Muscle of back (tissue), 3 donors: ENCODE measurements at regions not wholly inside any gene's neighbourhood (a gene's known extent, or its start where the extent isn't known, plus 50 kb on each side); places are given as distances from the start of the nearest gene placed in this dataset.
"Not testable (repeated sequence)": the region's sequence is repeated elsewhere in the genome, so short reads cannot be mapped to it uniquely, and the experiment has no call there.

ENCODE experiments used
- DNase-seq, 3 donors: peaks; one replicate each; pipeline versions ENCODE4 v3.0.0 to v3.0.0-alpha.2; 2013

DNA sequence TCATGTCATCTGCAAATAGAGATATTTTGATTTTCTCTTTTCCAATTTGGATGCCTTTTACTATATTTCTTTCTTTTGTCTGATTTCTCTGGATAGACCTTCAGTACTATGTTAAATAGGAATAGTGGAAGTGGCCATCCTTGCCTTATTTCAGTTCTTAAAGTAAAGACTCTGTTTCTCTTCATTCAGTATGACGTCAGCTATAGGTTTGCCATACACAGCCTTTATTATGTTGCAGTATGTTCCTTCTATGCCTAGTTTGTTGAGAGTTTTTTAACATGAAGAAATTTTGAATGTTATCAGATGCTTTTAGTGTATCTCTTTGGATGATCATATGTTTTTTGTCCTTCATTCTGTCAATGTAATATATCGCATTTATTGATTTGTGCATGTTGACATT is 566.7 kb upstream of the ROBO1 start:
- no peak for DNase-seq

DNA sequence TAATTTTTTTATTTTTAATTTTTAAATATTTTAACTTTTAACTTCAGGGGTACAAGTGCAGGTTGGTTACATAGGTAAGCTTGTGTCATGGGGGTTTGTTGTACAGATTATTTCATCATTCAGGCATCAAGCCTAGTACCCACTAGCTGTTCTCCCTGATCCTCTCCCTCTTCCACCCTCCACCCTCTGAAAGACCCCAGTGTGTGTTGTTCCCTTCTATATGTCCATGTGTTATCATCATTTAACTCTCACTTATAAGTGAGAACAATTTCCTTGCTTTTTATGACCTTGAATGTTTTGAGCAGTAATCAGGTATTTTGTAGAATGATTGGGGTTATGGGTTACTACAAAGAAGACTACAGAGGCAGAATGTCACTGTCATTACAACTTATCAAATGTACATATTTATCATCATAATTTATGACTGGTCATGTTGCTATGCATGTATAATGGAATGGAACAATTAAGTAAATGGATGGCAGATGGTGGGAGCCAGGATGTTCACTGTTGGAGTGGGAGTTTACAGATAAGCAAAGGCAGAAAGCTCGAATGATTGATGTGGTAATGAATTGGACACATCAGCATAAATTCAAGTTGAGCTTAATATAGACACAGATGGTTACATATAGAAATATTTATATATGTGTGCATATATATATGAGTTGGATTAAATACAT is 563.8 kb upstream of the ROBO1 start:
- DNase-seq: no peak

DNA sequence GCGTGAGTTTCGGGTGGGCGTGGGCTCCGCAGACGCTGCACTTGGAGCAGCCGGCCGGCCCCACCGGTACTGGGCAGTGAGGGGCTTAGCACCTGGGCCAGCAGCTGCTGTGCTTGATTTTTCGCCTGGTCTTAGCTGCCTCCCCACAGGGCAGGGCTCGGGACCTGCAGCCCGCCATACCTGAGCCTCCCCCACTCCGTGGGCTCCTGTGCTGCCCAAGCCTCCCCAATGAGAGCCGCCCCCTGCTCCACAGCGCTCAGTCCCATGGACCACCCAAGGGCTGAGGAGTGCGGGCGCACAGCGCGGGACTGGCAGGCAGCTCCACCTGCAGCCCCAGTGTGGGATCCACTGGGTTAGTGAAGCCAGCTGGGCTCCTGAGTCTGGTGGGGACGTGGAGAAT is 546.7 kb upstream of the ROBO1 start:
- DNase-seq: not testable (repeated sequence)

DNA sequence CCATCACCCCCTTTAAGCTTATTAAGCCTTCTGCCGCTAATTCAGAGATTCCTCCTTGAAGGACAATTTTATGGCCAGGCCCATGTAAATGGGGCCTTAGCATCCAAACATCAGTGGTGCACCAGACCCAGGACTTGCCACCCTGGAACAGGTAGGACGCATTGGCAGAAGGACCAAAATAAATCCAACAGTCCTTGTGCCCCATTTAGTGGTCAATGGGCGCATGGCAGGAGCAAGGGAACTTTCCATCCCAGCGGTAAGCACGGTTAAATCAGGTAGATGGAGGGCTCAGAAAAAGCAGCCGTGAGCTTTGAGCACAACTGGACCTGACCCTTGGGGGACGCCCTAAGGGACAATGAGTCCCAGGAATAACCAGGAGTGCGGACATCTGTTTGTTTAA is 540.8 kb upstream of the ROBO1 start:
- DNase-seq: no peak

DNA sequence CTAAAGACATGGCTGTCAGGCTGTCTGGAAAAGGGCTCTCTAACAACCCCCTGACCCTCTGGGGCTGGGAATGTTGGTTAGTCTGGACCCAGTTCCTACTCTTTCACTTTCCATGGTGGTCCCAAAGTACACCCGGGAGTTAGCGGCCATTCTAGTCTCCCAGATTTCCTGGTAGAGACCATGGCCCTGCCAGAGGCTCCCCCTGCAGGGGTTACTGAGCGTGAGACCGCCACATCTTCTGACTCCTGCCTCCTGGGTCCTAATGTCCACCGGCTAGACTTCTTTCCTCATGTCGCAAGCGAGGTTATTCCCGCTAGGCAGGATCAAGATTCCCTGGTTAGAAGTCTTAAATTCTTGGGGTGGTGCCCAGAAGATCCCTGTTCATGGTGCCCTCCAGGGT is 540.0 kb upstream of the ROBO1 start:
- DNase-seq: no peak

DNA sequence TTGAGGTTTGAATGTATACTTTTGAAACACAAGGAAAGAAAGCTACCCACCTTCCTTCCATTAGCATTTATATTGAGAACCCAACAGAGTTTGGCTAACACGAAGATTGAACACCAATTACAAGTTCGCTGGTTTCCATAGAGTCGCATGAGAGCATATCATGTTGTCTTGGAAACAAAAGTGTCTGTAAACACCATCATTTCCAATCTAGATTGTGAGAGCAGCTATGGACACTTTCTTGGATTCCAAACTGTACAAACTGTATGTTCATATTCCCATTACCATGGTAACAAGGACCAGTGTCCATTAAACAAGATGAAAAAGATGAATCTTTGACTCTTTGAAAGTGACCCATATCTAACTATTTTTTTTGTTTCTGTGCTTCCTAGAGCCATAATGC is 529.9 kb upstream of the ROBO1 start:
- DNase-seq: peak; percentile 1 to 23 (median 21)

DNA sequence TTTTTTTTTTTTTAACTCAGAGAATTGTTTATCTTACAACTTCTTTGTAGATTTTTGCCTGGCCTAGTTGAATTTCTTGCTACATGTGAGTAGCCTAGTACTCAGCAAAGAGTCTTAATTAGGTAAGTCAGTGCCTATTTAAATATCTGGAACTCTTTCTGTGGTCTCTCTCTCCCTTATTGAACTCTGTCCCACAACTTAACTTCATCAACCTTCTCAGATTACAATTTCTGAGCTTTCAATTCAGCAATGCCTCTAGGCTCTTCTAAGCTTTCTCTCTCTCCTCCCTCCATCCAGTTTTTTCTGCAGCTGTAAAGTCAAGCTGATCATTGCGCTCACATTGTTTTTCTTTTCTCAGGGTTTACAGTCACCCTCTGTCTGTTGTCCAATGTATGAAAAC is 517.6 kb upstream of the ROBO1 start:
- DNase-seq: peak; percentile 3 to 16 (median 12)

DNA sequence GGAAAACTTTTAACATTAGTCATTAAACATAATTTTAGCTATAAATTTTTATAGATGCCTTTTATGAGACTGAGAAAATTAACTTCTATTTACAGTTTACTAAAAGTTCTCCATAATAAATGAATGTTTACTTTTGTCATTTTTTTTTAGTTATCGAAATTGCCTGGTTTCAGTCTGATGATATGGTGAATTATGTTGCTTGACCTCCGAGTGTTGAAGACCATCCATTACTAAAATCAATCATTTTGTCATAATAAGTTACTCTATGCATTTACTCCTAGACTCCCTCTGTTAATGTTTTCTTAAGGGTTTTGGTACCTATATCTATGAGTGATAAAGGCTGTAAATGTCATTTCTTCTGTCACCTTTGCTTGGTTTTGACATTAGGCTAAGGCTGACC is 516.0 kb upstream of the ROBO1 start:
- DNase-seq: no peak

DNA sequence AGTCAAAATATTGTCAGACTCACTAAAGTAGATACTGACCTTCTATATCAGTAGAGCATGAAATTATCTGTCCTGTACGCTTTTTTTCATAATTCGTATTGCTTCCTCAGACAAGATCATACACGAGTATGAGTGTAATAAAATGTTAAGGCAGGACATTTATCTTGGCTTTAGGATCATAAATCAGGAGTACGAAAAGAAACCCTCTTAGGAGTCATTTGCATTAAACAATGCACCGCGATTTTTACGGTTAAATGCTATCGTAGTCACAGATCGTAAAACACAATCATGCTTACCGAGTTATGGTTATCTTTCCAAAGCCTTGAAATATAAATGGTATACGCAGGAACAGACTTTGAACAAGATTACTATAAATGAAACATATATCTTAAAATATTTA is 510.3 kb upstream of the ROBO1 start:
- no peak for DNase-seq

DNA sequence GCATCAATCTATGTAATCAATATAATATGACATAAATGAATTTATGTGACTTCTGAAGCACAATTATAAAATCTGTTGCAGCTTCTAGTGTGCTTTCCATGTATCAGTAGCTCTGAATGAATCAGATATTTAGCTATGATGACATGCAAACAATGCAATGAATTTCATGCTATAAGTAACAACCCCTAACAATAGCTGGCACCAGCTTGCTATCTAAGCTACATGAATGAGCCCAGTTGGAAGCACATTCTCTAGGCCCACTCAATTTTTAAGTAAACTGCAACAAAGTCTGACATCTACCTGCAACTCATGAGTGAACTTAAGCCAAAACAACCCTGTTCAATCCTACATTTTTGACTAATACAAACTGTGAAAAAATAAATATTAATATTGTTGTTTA is 507.3 kb upstream of the ROBO1 start:
- DNase-seq: no peak

DNA sequence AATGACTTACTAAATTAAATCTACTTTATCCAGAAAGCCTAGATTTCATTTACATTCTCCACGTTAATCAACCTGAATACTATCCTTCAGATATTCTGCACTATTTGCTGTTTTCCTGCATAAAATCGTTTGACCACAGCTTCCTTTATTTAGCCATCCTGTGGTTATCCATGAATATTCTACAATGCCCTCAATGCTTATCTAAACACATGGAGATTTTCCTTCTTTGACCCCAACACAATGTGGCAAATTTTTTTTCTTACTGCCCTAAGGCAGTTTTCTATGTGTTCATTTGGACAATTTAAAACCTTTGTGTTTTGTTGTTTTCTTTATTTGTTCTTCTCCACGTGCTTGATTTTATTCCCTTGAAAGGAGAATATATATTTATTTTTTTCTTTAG is 495.5 kb upstream of the ROBO1 start:
- DNase-seq: no peak

DNA sequence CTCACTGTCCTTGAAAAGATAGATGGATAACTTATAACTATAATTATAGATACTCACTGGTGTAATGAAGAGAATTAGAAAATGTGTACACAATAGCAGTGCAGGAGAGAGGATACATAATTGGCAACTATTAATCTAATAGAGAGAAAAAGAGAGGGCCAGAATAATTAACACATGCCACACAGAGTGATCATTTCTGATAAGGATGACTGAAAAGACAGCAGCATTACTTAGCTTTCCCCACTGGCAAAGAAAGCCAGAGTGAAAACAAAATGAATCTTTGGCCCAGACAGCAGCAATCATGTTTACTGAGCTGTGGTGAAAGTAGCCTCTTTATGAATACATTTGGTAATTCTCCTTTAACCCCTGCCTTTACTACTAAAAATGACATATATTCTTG is 493.3 kb upstream of the ROBO1 start:
- DNase-seq: no peak

DNA sequence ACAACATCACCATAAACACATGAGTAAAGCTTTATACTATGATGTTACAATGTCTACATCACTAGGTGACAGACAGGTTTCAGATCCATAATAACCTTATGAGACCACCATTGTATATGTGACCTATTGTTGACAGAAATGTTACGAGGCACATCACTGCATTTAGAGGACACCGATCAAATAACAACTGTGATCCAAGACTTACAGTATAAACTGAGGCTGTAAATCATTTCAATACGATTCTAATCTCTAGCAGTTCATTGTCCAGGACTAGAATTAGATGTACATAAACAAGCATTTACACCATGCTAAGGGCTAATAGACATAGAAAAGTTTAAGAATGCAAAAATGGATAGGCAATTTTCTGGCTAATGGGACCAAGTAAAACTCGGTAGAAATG is 491.9 kb upstream of the ROBO1 start:
- DNase-seq: no peak

DNA sequence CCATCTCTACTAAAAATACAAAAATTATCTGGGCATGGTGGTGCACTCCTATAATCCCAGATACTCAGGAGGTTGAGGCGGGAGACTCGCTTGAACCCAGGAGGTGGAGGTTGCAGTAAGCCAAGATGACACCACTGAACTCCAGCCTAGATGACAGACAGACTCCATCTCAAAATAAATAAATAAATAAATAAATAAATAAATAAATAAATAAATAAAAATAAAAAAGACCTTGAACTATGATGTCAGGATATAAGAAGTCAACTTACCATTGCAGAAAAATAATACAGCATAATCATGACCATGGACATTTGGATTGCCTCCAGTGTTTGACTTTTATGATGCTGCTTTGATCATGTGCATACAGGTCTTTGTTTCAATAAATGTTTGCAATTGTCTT is 484.3 kb upstream of the ROBO1 start:
- no peak for DNase-seq

DNA sequence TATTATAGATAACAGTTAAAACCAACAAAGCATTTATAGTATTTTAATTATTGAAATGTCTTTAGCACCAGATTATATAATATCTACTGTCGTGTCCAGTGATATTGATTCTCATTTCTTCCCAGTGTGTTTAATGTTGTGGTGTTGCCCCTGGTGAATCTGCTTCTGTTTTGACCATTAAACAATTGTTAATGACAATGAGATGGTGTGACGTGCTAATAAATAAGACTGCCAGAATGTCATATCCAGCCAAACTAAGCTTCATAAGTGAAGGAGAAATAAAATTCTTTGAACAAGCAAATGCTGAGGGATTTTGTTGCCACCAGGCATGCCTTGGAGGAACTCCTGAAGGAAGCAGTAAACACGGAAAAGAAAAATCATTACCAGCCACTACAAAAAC is 480.0 kb upstream of the ROBO1 start:
- DNase-seq: no peak

DNA sequence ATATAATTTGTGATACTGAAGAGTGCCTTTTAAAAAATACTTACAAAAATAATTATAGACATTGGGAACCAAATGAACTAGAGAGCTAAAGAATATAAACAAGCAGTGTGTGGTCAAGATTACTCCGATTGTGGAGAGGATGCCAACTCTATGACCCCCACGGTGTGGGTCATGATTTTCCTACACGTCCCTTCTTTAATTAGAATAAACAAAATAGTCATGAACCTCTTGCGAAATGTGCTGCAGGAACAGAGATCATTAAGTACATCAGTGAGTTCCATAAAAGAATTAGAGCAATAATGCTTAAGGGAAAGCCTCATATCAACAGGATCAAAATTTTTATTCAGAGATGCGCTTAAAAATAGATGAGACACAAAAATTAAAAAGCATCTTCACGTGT is 476.6 kb upstream of the ROBO1 start:
- no peak for DNase-seq

DNA sequence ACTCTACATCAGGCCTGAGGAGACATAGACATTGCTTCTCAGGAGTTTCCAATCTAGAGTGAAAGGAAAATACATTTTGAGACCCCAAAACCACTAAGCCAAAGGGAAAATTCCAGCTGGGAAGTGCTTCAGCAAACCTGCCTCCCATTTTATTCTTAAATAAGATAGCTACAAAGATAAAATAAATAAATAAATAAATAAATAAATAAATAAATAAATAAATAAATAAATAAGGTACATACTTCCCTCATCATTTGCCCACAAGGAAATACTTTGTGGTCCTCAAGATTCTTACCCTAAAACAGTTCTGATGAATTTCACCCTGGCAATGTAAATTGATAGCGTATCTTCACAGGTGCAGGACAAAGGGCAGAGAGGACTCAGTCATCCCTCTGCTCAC is 474.0 kb upstream of the ROBO1 start:
- no peak for DNase-seq

DNA sequence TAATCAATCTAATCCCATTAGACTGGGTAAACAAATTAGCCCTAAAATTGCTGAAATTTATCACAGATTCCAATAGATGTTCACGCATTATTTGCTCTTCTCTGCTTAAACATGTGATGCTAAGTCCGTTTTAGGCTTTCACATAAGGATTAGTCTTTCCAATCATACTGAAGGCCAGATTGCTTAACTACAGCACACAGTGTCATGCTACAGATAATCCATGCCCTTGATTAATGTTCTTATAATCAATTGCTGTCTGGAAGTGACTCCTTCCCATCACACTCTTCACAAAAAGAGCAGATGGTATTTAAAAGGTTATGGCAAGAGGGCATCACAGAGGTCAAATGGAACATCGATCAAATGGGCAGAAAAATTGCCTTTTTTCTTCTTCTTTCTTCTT is 471.5 kb upstream of the ROBO1 start:
- DNase-seq: no peak

DNA sequence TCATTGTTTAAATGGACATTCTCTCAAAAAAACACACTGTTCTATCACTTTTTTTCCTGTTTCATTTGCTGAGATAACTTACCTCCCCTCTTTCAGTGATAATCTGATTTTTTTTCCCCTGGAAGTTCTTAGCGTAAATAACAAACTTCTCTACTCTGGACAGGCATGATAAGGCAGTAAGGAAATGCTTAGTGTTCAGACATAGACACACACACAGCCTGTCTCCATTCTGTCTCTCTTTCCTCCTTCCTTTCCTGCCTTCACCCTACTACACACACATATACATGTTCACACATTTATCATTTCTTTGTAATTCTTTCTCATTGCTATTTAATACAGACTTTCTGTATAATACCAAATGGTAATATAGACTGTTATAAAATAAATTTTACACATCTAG is 470.8 kb upstream of the ROBO1 start:
- peak in 1 of 3 donors; percentile 23 for DNase-seq

DNA sequence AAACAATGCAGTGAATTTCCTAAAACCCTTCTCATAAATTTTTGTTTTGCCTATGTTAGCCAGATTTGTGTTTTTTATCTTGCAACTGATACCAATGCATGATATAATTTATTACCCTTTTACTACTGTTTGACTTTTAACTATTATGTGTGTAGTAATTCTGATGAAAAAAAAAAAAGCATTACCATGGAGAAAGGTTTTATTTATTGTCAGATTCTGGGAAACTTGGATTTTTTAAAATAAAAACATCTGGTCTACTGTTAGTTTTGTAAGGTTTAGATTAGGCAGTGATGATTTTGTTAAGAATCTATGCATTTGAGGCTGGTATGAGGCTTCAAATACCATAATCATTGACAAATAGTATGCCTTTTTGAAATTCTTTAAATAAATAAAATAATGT is 470.4 kb upstream of the ROBO1 start:
- DNase-seq: peak in 2 of 3 donors; percentile 29 to 33

DNA sequence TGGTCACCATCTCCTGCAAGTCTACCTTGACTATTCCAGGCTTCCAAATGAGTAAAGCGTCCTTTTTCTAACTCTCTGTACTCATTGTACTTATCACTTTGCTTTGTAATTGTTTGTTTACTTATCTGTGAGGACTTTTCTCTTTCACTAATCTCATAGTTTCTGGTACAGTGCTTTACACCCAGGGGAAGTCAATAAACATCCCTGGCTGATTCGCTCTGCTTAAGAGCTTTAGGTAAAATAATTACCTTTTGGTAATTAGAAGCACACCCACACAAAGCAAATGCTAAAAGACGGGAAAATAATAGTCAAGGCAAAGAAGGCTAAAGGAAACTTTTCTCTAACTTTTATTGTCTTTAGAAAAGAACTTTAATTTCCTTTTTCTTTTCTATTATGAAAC is 466.9 kb upstream of the ROBO1 start:
- no peak for DNase-seq

DNA sequence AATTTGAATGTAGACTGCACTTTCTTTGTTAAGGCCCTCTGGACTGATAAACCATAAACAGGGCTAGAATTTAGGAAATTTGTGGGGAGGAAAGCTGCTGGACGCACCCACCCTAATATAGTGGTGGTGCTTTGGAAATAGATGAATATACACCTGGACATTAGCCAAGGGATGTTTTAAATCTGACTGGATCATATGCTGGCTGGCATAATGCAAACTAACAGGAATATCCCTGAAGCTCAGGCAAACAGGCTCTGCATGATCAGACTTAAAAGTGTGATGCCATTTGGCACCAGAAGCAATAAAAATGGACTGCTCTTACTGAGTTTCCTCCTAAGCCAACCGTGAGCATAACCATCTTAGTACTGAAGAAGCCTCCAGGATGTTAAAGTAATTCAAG is 465.8 kb upstream of the ROBO1 start:
- DNase-seq: no peak

DNA sequence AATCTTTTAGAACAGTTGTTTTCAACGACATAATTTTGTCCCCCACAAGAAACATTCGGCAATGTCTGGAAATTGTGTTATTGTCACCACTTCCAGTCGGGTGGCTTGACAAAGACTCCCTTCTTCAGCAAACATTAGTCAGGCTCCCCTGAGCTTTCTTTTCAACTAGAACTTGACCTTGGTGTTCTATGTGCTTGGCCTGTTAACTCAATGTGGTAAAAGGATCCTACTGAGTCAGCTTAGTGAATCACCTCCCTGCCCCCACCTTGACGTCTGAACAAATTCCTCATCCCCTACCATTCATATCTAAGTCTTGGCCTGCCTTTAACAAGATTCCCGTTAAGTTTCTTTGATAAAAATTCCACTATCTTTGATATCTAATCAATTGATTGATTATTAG is 465.0 kb upstream of the ROBO1 start:
- DNase-seq: peak in 1 of 3 donors; percentile 83

DNA sequence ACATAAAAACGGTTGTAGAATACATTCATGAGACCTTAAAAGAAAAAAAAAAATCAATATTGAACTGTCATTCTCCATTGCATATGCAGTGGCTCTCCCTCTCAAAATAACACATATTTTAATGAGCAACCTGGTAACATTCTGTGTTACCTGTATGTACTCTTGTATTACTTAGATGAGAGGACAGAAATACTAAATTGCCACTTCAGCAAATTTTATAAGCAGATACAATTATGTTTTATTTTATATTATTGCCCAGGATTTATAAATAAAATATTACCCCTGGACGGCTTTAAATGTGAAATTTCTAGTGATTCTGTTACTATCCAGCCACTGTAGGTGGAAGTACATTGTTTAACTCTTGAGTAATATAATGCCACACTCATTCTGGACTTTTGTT is 463.2 kb upstream of the ROBO1 start:
- DNase-seq: no peak

DNA sequence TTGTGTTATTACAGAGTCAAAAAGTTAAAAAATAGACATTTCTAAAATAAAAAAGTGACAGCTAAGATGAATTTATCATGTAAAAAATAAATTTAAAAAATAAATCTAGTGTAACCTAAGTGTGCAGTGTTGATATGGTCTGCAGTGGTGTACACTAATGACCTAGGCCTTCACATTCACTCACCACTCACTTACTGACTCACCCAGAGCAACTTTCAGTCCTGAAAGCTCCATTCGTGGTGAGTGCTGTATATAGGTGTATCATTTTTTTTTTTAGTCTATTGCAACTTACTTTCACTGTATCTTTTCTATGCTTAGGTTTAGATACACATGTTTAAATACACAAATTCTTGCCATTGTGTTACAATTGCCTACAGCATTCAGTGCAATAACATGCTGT is 459.4 kb upstream of the ROBO1 start:
- no peak for DNase-seq
